Upper lobe of right lung (tissue), 1 donor: ENCODE measurements at regions not wholly inside any gene's neighbourhood (a gene's known extent, or its start where the extent isn't known, plus 50 kb on each side); places are given as distances from the start of the nearest gene placed in this dataset.
"Not testable (repeated sequence)": the region's sequence is repeated elsewhere in the genome, so short reads cannot be mapped to it uniquely, and the experiment has no call there.

Source experiments
- ATAC-seq: fragments of 200-7000 bp; cut with Tn5 transposase; one replicate; pipeline ENCODE4 v1.9.1; 2020; ENCODE audit warnings: mild to moderate bottlenecking, moderate library complexity
- DNase-seq: peaks from one replicate; pipeline ENCODE4 v3.0.0-alpha.2; 2020
- H3K27ac ChIP-seq: fragments of 200-600 bp; one replicate; pipeline ENCODE4 v1.8.0; 2022
- H3K27me3 ChIP-seq: fragments of 200-600 bp; one replicate; pipeline ENCODE4 v1.8.0; 2022; ENCODE audit warnings: mild to moderate bottlenecking
- H3K36me3 ChIP-seq: fragments of 200-600 bp; one replicate; pipeline ENCODE4 v1.8.0; 2022
- H3K4me1 ChIP-seq: fragments of 200-600 bp; one replicate; pipeline ENCODE4 v1.8.0; 2022
- H3K4me3 ChIP-seq: fragments of 200-600 bp; one replicate; pipeline ENCODE4 v1.8.0; 2022; ENCODE audit warnings: mild to moderate bottlenecking
- H3K9me3 ChIP-seq: fragments of 200-600 bp; one replicate; pipeline ENCODE4 v1.8.0; 2022
- intact Hi-C: fragments of 100-400 bp; cut with DNase I; formaldehyde crosslinking; loops from one replicate; pipeline ENCODE4 v1.11.0; 2022
- TF ChIP-seq, protein P1 (sequence below): fragments of 200-600 bp; IDR thresholded peaks from one replicate; pipeline ENCODE4 v1.8.0; 2022; ENCODE audit warnings: antibody characterized with exemption
- donor health status: DM: no; HTN: yes; CAD: no; lungs with severe emphysema.

DNA sequence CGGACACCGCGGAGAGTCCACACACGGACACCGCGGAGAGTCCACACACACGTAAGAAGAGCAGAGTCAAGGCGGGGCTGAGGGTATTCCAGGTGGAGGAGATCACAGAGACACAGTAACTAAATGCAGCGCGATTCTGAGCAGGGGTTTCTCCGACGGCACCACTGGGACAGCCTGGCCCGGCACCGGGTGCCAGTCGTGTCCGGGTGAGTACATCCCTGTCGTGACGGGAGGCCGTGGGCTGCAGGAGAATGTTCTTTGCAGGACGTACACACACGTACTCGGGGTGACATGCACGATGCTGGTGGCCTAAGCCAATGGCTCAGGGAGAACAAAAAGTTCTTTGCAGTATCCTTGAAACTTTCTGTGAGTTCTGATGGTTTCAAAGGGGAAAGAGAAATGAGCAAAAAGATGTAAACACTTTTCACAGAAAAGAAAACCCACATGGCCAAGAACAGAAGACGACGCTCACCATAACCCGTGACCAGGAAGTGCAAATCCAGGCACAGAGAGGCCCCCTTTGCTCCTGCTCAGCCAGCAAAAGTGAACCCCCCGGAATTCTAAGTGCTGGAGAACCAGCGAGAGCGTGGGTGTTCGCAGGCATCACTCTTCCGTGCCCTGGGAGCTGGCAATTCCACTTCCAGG, 53.7 kb upstream of the METRNL start:
- Histone ChIP-seq H3K27me3 (no peaks in the 10 kb centered on the region), H3K9me3 (no peaks in the 10 kb centered on the region), H3K36me3 (no peaks in the 10 kb centered on the region), H3K4me3 (no peak overlapping the region), H3K27ac (no peak overlapping the region), H3K4me1 (no peaks in the 10 kb centered on the region)
- DNase-seq (no peak), ATAC-seq (no peak)
- intact Hi-C loops = no loop called here
- TF ChIP-seq, protein P1, sequence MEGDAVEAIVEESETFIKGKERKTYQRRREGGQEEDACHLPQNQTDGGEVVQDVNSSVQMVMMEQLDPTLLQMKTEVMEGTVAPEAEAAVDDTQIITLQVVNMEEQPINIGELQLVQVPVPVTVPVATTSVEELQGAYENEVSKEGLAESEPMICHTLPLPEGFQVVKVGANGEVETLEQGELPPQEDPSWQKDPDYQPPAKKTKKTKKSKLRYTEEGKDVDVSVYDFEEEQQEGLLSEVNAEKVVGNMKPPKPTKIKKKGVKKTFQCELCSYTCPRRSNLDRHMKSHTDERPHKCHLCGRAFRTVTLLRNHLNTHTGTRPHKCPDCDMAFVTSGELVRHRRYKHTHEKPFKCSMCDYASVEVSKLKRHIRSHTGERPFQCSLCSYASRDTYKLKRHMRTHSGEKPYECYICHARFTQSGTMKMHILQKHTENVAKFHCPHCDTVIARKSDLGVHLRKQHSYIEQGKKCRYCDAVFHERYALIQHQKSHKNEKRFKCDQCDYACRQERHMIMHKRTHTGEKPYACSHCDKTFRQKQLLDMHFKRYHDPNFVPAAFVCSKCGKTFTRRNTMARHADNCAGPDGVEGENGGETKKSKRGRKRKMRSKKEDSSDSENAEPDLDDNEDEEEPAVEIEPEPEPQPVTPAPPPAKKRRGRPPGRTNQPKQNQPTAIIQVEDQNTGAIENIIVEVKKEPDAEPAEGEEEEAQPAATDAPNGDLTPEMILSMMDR = no peak

DNA sequence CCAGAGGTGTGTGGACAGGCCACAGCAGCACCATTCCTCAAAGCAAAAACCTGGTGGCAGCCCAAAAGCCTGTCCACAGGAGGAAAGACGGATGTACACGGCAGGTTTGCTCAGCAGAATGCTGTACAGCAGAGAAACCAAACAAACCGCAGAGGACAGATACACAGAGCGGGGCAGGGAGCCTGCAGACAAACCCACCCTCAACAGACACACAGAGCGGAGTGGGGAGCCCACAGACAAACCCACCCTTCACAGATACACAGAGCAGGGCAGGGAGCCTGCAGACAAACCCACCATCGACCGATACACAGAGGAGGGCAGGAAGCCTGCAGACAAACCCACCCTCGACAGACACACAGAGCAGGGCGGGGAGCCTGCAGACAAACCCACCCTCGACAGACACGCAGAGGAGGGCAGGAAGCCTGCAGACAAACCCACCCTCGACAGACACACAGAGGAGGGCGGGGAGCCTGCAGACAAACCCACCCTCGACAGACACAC, 53.0 kb upstream of the METRNL start:
- Histone ChIP-seq H3K36me3 (no peaks in the 10 kb centered on the region), H3K4me3 (no peak overlapping the region), H3K27me3 (no peaks in the 10 kb centered on the region), H3K9me3 (no peaks in the 10 kb centered on the region), H3K27ac (no peak overlapping the region), H3K4me1 (no peaks in the 10 kb centered on the region)
- TF ChIP-seq, protein P1 = no peak
- intact Hi-C loops = no loop called here
- DNase-seq = no peak
- no peak for ATAC-seq

DNA sequence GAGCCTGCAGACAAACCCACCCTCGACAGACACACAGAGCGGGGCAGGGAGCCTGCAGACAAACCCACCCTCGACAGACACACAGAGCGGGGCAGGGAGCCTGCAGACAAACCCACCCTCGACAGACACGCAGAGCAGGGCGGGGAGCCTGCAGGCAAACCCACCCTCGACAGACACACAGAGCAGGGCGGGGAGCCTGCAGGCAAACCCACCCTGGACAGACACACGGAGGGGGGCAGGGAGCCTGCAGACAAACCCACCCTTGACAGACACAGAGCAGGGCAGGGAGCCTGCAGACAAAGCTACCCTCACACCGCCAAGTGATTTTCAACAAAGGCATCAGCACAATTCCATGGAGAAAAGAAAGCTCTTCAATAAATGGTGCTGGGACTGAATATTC, 52.5 kb upstream of the METRNL start:
- H3K4me1 ChIP-seq, ATAC-seq, H3K27me3 ChIP-seq, H3K27ac ChIP-seq, DNase-seq, H3K9me3 ChIP-seq, H3K4me3 ChIP-seq, H3K36me3 ChIP-seq, intact Hi-C loops: not testable (repeated sequence)

DNA sequence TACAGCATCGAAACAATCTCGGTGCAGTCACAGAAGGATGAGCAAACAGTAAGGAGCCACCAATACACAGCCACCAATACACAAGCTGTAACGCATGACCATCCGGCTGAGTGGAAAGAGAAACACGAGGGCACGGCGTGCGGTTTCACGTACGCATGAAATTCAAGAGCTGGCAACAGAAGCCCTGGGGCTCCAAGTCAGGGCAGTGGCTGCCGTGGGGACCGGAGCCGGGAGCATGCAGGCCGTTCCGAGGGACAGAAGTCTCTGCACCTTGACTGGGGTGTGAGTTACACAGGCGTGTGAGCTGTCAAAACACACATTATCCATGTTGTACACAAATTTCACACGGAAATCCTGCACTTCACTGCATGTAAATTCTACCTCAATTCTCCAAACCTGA, 50.6 kb upstream of the METRNL start:
- TF ChIP-seq, protein P1 = no peak
- intact Hi-C loops = no loop called here
- Histone ChIP-seq H3K4me1 (no peaks in the 10 kb centered on the region), H3K27ac (no peak overlapping the region), H3K4me3 (no peak overlapping the region), H3K36me3 (no peaks in the 10 kb centered on the region), H3K27me3 (no peaks in the 10 kb centered on the region), H3K9me3 (no peaks in the 10 kb centered on the region)
- DNase-seq (no peak), ATAC-seq (no peak)

DNA sequence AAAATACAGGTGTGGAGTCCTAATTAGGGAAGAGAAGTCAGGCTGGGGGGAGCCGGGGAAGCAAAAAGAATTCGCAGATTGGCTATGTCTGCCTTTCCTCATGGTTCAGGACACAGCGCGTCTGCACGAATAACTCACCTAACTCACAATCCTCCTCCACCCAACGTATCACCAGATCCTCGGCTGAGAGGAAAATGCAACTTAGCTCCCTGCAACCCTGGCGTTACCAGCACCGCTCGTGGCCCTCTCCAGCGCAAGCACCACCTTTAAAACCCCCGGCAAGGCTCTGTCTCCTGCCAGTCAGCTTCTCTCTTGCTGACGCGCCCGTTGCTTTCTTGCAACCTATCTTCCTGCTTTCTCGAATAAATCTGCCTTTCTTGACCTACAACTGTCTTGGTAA, 49.8 kb upstream of the METRNL start:
- Histone ChIP-seq H3K27ac (no peak overlapping the region), H3K4me1 (no peaks in the 10 kb centered on the region), H3K4me3 (no peak overlapping the region), H3K9me3 (no peaks in the 10 kb centered on the region), H3K36me3 (no peaks in the 10 kb centered on the region), H3K27me3 (no peaks in the 10 kb centered on the region)
- intact Hi-C loops = no loop called here
- DNase-seq (no peak), ATAC-seq (no peak)
- TF ChIP-seq, protein P1 = no peak
